ENCODE measurements at regions not wholly inside any gene's neighbourhood (a gene's known extent, or its start where the extent isn't known, plus 50 kb on each side); places are given as distances from the start of the nearest gene placed in this dataset.

- no CpG with 5 or more reads among the region's 2 CpGs for WGBS, 2 experiments (ENCODE audit: extremely low coverage in 2 of 2, insufficient read length in 1 of 2)
- no peaks in the 10 kb centered on the region for H3K9me3 ChIP-seq (ENCODE audit: control insufficient read depth, insufficient read depth, low read length)
- H2BK120ac ChIP-seq (ENCODE audit: low read depth, low read length) = no peak overlapping the region
- no peak overlapping the region for H2BK15ac ChIP-seq (ENCODE audit: low read depth, low read length)
- TF ChIP-seq, protein P1, sequence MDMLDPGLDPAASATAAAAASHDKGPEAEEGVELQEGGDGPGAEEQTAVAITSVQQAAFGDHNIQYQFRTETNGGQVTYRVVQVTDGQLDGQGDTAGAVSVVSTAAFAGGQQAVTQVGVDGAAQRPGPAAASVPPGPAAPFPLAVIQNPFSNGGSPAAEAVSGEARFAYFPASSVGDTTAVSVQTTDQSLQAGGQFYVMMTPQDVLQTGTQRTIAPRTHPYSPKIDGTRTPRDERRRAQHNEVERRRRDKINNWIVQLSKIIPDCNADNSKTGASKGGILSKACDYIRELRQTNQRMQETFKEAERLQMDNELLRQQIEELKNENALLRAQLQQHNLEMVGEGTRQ (IDR thresholded peaks at IDR 0.05; ENCODE audit: low read depth, low read length) = no peak
- TF ChIP-seq RAD21 (IDR thresholded peaks at IDR 0.05; ENCODE audit: low read length) (no peak), CHD1 (IDR thresholded peaks at IDR 0.05; ENCODE audit: low read depth, low read length) (no peak), NFE2L2 (IDR thresholded peaks at IDR 0.05; ENCODE audit: low read depth, low read length) (no peak), FOS (IDR thresholded peaks at IDR 0.05; ENCODE audit: low read depth, low read length) (no peak), ELK1 (IDR thresholded peaks at IDR 0.05; ENCODE audit: borderline replicate concordance, low read depth, low read length) (no peak), BHLHE40 (IDR thresholded peaks at IDR 0.05; ENCODE audit: low read depth, low read length) (no peak), POLR2A (IDR thresholded peaks at IDR 0.05; ENCODE audit: low read depth, low read length) (no peak), RCOR1 (IDR thresholded peaks at IDR 0.05; ENCODE audit: insufficient replicate concordance, low read length) (no peak), CTCF (conservative IDR thresholded peaks at IDR 0.05; ENCODE audit: low read depth, low read length) (no peak), RFX5 (IDR thresholded peaks at IDR 0.05; ENCODE audit: low read depth, low read length) (no peak), MAFK (IDR thresholded peaks at IDR 0.05; ENCODE audit: low read depth, low read length) (no peak), MXI1 (IDR thresholded peaks at IDR 0.05; ENCODE audit: borderline replicate concordance, low read depth, low read length) (no peak), SMC3 (IDR thresholded peaks at IDR 0.05; ENCODE audit: low read depth, low read length) (no peak), MAZ (IDR thresholded peaks at IDR 0.05; ENCODE audit: borderline replicate concordance, low read depth, low read length) (no peak), CEBPB (IDR thresholded peaks at IDR 0.05; ENCODE audit: low read depth, low read length) (no peak)
- intact Hi-C loops (cut with micrococcal nuclease) = no loop called here
- H2AK9ac ChIP-seq (replicated peaks; ENCODE audit: low read depth, low read length, poor library complexity) = no peak overlapping the region
- no TSS peak for BruUV-seq (replicated peaks)
- no peak overlapping the region for H2AK5ac ChIP-seq (ENCODE audit: low read depth, low read length)
- no peak overlapping the region for H3K4me2 ChIP-seq (ENCODE audit: low read depth, low read length)
- DNase-seq (no peak), ATAC-seq (ENCODE audit: low read depth) (no peak)
- H3K4me1 ChIP-seq (ENCODE audit: control insufficient read depth, insufficient read depth, low read length) = no peaks in the 10 kb centered on the region
- no peak overlapping the region for H3K9ac ChIP-seq (ENCODE audit: low read depth, low read length)
- no peak overlapping the region for H2BK20ac ChIP-seq (ENCODE audit: low read depth, low read length)
- no peaks in the 10 kb centered on the region for H3K79me1 ChIP-seq (ENCODE audit: low read depth in 1 of 2, low read length in 2 of 2)
- H3K4me3 ChIP-seq (ENCODE audit: insufficient read depth, low read depth, low read length) = no peak overlapping the region
- no peak overlapping the region for H4K8ac ChIP-seq (ENCODE audit: low read depth in 2 of 2, low read length in 2 of 2)
- no peak overlapping the region for H3K56ac ChIP-seq (ENCODE audit: extremely low read depth, insufficient read depth, low read length)
- no peaks in the 10 kb centered on the region for H4K20me1 ChIP-seq (ENCODE audit: insufficient read depth, low read length)
- no peak overlapping the region for H3K23ac ChIP-seq (ENCODE audit: low read depth, low read length)
- no peak overlapping the region for H4K5ac ChIP-seq (ENCODE audit: low read depth, low read length)
- no peak overlapping the region for H3K18ac ChIP-seq (ENCODE audit: low read depth, low read length)
- no peaks in the 10 kb centered on the region for H3K9me1 ChIP-seq (ENCODE audit: insufficient read depth, low read length)
- H3K36me3 ChIP-seq (ENCODE audit: control insufficient read depth, insufficient read depth, low read length) = no peaks in the 10 kb centered on the region
- H4K91ac ChIP-seq (ENCODE audit: insufficient read depth, low read depth, low read length) = no peak overlapping the region
- POLR2A ChIA-PET (ENCODE audit: unreplicated experiment) = no interaction called here
- no peaks in the 10 kb centered on the region for H3K27me3 ChIP-seq (ENCODE audit: control insufficient read depth, insufficient read depth, low read length)
- no peak overlapping the region for H2AFZ ChIP-seq (replicated peaks; ENCODE audit: low read length, poor library complexity)
- H3K14ac ChIP-seq (replicated peaks; ENCODE audit: low read depth, low read length) = no peak overlapping the region
- H3K27ac ChIP-seq (ENCODE audit: insufficient read depth, low read length) = no peak overlapping the region
- H3K4ac ChIP-seq (ENCODE audit: low read depth, low read length) = no peak overlapping the region
- dilution Hi-C loops (cut with HindIII; ENCODE audit: low sequenced_read_pairs, unreplicated experiment) = no loop called here
- in situ Hi-C loops (cut with MboI; ENCODE audit: low sequenced_read_pairs) = no loop called here
- CTCF ChIA-PET = no interaction called here
- H2BK5ac ChIP-seq (ENCODE audit: low read depth, low read length, poor library complexity, severe bottlenecking) = no peak overlapping the region
These were observed 114.2 kb upstream of the PDE4D start for GRCh38 chr5:60007729-60008128.
